ENCODE measurements at regions not wholly inside any gene's neighbourhood (a gene's known extent, or its start where the extent isn't known, plus 50 kb on each side); places are given as distances from the start of the nearest gene placed in this dataset.

DNA sequence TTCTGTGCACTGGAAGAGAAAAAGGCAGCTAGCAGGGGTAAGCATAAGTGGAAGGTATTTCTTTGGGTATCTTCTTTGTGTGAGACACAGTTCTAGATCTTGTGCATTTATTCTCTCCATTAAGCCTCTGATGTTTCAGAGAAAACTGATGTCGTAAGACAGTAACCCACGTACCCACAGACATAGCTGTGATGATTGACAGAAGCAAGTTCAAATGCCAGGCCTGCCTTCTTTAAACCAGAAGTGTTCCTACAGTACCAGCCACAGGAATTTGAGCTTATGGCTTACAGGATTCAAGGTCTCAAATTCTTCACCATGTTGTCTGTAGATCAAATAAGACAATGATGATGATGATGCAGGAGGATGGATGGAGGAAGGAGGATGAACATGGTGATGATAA is 161.4 kb upstream of the KCNJ16 start:
- Histone ChIP-seq H3K4me3 (no peak overlapping the region), H3K27ac (no peak overlapping the region)

DNA sequence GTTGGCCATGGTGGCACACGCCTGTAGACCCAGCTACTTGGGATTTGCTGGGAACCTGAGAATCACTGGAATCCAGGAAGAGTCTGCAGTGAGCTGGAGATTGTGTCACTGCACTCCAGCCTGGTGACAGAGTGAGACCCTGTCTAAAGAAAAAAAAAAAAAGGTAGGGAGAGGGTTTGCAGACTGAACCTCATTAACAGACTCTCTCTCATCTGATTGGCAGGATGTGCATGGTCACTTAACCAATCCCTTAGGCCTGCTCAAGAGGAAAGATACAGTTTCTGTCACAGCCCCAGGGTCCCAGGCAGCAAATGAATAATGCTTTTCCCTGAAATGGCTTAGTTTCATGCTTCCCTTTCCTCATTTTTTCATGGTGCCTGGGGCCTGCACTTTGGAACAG is 160.5 kb upstream of the KCNJ16 start:
- Histone ChIP-seq H3K27ac (no peak overlapping the region), H3K4me3 (no peak overlapping the region)

DNA sequence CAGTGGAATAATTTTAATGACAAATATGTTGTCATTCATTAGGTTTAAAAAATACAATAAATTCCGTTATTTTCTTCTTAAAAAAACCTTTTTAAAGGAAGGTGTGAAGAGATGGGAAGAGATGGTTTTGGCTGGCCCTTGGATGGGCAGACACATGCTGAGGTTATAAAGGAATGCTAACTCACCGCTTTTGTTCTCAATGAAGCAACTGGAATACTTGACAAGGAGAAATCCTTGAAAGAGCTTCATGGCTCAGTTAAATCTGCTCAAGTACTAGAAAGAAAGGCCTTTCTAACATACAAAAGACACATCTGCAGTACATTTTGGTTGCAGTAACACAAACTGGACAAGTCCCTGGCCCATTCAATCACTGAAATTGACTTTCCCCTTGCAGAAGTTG is 158.3 kb upstream of the KCNJ16 start:
- Histone ChIP-seq H3K4me3 (no peak overlapping the region), H3K27ac (no peak overlapping the region)

DNA sequence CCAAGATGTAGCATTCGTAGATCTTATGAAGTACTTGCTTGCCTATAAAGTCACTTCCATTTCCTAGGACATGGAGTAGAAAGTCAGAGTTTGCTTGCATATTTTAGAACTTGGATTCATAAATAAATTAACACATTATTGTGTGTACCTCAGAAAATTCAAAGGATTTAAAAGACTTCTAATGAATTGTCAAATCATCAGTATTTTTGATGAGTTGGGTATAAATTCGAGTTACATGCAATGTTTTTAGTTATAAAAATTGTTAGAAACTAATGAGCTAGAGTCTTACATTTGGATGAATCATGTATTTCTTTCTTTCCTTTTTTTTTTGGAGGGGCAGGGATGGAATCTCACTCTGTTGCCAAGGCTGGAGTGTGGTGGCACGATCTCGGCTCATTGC is 156.9 kb upstream of the KCNJ16 start:
- Histone ChIP-seq H3K27ac (no peak overlapping the region), H3K4me3 (no peak overlapping the region)

DNA sequence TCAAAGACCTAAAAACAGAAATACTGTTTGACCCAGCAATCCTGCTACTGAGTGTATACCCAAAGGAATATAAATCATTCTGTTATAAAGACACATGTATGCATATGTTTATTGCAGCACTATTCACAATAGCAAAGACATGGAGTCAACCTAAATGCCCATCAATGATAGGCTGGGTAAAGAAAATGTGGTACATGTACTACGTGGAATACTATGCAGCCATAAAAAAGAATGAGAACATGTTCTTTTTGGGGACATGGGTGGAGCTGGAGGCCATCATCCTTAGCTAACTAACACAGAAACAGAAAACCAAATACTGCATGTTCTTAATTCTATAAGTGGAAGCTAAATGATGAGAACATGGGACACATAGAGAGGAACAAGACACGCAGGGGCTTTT is 155.2 kb upstream of the KCNJ16 start:
- Histone ChIP-seq H3K4me3 (no peak overlapping the region), H3K27ac (no peak overlapping the region)

DNA sequence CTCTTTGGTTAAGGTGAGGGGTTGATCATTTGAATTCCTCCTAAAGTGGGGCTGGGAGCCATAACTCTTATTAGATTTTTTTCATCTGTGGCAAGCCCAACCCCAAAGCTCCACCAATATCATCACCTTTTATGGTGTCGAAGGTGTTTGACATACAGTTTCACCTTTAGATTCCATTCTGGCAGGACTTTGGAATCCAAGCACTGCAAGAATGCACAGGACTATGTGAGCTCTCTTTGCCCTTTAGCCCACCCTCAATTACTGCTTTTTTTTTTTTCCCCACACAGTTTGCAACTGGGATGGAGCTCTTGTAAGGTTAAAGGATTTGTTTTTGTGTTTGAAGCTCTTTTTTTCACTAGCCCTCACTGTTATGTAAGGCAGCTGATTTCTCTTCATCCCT is 154.0 kb upstream of the KCNJ16 start:
- Histone ChIP-seq H3K27ac (no peak overlapping the region), H3K4me3 (no peak overlapping the region)

DNA sequence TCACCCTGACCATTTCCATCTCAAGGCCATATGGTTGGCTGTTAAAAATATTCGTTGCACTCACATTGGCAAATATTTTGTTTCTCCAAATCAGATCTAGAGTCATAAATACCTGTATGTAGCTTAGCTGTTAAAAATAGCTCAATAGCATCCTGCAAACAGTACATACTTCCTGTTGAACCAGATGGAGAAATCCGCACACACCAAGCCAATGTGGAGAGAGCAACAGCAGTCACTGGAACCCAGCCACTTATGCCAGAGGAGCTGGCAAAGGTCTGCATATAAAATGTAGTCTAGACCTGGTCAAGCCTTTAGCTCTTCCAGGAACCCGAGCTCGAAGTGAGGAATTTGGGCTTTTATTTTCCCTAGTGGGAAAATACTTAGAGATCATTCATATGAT is 146.4 kb upstream of the KCNJ16 start:
- no peak overlapping the region for H3K4me3 ChIP-seq
- H3K27ac ChIP-seq, result no peak overlapping the region

DNA sequence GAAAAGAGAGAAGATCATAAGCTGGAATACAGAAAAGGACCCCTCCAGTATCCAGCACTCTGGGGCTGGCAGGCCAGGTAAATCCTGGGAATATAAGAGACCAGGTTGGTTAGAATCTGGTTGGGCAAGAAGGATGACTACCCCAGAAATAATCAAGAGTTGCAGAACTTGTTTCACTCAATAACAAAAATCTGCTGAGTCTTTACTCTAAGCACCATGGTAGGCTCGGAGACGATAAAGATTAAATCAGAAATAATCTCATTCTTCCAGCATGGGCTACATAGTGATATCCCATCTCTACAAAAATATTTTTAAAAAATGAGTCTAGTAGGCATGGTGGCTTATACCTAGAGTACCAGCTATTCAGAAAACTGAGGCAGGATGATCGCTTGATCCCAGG is 138.0 kb upstream of the KCNJ16 start:
- no peak overlapping the region for H3K27ac ChIP-seq
- H3K4me3 ChIP-seq, result no peak overlapping the region

DNA sequence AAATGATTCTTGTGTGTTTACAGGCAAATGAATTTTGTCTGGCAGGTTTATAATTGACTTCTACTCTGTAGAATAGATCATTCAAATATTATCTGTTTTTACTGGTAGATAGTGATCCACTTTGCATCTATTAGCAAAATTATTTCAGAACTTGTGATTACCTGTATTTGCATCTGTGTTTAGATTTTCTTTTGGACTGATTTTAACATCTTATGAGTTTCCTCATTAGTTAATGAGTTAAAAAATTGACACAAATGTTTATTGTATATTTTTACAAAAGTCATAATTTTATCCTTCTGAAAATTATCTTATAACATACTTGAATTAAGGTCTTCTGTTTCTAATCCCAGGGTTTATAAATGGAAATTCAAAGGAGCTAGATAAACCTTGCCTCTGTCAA is 132.0 kb upstream of the KCNJ16 start:
- Histone ChIP-seq H3K4me3 (no peak overlapping the region), H3K27ac (no peak overlapping the region)

DNA sequence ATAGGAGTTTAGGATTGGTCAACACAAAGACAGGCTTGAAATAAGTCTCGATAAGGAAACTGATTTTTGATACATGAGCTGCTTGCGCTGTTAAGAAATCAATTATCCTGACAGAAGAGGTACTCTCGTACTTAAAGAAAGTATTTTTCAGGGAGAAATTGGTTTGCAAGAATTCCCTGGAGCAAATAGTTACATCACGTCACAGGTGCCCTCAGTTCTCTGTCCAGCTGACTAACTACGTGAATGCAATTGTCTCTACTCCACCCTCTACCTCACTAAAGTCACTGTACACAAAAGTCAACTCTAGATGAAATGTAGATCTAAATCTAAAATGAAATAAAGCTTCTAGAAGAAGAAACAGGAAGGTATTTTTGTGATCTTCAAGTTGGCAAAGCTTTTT is 130.6 kb upstream of the KCNJ16 start:
- H3K4me3 ChIP-seq, result no peak overlapping the region

DNA sequence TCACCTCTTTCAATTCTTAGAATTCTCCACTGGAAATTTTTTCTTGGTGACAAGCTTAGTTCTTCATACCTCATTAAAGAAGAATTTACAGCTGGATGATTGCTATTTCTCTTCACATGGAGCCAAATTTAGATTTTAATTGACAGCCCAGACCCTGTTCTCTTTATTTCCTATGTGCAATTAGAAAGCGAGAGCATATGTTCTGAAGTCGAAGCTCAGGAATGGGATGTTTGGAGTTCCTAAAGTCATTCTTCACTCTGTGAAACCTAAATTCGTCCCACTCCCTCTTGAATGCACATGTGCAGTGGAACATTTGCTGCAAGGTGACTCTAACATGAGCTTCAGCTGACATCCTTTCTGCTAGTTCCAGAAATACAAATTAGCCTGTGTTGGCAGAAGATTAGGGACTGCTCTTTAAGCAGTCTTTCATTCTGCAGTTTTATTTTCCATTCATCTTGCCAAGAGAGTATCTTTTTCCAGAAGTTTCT is 129.3 kb upstream of the KCNJ16 start:
- Histone ChIP-seq H3K4me3 (no peak overlapping the region), H3K27ac (no peak overlapping the region)

More for the DNA sequence above, 130.6 kb upstream of the KCNJ16 start:
- no peak overlapping the region for H3K27ac ChIP-seq

DNA sequence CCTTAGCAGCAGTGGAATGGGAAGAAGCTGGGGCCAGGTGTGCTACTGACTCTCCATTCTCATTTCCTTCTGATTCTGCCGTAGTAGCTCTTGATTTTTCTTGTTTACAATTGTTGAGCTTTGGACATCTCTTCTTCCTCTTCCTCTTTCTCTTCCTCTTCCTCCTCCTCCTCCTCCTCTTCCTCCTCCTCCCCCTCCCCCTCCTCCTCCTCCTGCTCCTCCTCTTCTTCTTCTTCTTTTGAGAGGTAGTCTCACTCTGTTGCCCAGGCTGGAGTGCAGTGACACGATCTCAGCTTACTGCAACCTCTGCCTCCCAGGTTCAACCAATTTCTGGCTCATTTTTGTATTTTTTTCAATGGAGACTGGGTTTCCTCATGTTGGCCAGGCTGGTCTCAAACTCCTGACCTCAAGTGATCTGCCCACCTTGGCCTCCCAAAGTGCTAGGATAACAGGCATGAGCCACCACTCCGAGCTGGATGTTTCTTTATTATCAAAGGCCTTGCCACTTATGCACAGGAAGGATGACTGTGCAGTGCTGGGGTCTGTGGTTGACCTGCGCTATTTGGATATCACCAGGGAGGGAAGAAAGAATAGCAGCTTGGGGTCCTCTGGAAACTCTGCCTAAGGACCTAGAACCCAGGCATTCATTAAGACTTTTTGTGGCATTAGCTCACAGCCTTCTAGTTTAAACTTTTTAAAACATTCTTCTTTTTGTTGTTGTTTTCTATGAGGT is 127.8 kb upstream of the KCNJ16 start:
- Histone ChIP-seq H3K27ac (no peak overlapping the region), H3K4me3 (no peak overlapping the region)

DNA sequence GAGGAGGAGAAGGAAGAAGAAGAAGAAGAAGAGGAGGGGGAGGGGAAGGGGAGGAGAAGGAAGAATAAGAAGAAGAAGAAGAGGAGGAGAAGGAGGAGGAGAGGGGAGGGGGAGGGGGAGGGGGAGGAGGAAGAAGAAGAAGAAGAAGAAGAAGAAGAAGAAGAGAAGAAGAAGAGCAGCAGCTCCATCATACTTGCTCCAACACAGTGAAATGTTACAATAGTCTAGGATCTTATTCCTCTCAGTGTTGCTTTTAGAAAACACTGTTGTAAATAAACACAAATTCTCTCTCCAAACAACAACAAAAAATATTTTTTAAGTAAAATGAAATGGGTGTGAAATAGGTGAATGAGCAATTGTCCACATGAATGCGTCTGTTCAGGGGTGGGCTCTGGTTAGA is 126.6 kb upstream of the KCNJ16 start:
- no peak overlapping the region for H3K27ac ChIP-seq

DNA sequence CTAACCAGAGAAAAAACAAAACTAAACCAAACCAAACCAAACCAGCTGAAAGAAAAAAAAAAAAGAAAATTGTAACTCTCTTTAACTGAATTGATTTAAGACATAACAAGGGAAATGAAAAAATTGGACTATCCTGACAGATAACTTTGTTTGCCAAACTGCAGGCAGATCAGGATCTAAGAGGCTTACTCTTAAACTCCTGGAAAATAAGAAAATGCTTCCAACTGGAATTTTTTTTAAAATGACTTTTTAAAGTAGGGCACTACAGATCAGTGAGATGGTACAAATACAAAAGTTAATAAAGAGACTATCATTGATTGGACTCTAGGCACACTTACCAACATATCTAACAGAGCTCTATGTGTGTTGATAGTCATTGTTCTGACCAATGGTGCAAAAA is 125.5 kb upstream of the KCNJ16 start:
- no peak overlapping the region for H3K4me3 ChIP-seq

More for the DNA sequence above, 126.6 kb upstream of the KCNJ16 start:
- no peak overlapping the region for H3K4me3 ChIP-seq

DNA sequence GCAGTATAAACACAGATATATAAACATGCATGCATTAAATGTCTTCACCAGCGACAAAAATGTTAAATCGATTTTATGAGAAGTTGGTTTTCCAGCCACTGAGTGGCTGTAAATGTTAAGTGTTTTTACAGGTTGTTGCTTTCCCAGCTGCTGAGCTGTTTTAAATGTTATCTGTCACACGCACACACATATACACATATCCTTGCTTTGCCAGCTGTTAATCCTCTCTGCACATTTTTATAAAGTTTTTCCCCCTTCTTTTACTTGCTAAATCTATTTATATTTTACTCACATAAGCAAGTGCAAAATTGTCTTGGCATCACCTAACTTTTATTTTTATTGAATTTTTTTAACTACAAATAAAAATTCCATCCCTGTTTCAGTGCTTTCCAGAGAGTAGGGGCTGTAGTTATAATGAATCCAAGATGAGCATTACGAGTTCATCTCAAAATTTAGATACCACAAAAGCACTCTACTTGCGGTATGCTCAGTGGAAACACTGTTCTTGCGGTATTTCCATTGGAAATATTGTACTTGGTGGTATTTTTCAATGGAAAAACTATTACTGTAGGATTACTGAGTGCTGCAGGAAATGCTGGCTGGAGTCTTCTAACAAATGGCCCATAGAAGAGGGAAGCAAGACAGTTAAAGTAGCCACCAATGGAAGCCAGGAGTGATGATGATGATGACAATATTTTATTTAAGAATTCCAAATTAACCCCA is 124.9 kb upstream of the KCNJ16 start:
- Histone ChIP-seq H3K27ac (no peak overlapping the region), H3K4me3 (no peak overlapping the region)

More for the DNA sequence above, 125.5 kb upstream of the KCNJ16 start:
- H3K27ac ChIP-seq, result no peak overlapping the region

DNA sequence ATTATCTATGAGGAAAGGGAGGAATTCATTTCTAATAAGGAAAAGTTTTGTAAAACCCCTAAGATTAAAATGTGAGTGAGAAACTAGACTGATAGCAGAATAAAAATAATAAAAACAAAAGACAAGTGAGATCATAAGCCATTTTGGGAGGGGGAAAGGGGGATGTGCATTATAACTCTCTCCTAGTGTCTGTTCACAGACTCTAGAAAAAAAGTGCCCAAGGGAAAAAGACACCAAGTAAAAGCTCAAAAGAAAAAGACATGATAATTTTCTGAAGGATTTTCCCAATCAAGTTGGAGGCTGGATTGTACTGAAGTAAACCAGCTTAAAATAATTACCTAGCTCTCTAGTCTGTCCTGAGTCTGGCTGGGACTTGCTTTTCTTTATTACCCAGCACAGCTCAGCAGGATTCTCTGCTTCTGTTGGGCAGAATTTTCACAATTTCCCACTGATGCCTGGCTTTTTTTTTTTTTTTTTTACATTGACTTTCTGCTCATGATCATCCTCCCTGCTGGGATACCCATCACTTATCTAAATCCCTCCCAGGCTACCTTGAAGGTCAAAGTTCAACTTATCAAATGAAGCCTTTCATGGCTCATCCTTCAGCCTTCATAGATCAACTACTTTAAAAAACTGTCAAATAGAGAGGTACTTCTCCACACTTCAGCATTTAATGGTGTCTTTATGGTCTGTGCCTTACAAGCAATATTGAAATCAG is 124.2 kb upstream of the KCNJ16 start:
- Histone ChIP-seq H3K4me3 (no peak overlapping the region), H3K27ac (no peak overlapping the region)

DNA sequence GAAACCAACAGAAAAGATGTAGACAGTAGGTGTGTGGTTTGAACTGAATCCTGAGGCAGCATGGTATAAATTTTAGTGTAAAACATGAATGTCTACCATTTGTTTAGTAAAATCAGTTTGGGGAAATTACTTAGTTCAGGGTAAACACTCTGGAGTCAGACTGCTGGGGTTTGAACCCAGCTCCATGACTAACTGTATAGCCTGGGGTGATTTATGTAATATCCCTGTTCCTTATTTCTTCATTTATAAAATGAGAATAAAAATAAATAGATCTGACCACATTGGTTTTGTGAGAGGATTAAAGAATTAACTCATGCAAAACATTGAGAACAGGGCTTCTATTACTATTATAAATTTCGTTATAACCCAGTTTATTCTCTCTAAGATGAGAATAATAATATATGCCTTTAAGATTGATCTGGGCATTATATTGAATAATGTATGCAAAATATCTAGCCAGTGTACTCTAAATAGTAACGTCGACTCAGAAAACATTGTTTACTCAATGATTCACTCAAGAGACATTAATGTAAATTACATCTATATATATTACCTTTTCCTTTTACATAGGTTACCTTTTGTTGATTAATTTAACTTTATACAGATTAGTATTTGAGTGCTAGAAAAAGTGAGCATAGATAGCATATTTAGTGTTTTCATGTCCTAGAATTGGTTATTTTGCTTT is 120.6 kb upstream of the KCNJ16 start:
- Histone ChIP-seq H3K27ac (no peak overlapping the region), H3K4me3 (no peak overlapping the region)

DNA sequence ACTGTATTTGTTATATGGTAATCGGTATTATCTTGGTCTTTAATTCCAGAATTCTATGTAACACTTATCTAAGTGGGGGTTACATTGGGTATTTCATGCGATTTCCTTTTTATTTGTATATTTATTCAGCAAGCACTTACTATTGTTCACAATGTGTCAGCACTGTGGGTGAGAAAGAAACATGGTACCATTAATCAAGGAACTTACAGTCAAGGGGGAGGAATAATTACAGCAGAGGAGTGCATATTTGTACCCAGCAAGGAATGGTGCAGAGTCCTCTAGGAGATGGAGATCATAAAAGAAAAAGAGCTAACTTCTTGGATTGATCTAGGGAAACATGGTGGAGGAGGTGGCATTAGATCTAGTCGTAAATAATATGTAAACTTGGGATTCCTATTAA is 117.0 kb upstream of the KCNJ16 start:
- H3K27ac ChIP-seq, result no peak overlapping the region
- no peak overlapping the region for H3K4me3 ChIP-seq

DNA sequence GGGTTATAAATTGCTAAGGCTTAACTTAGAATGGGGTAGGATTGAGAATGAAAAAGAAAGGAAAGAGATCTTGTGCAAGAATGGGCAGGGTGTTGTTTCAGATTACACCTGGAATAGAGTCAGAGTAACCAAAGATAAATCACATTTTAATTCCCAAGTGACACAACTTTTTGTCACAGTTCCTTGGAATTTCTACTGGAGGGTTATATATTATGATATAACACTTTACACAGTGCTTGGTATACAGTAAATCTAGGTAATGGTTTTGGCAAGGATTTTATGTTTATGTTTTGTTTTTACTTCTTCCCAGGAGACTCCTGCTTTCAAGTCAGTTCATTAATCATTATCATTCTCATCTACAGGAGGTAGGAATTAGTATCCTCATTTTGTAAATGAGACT is 115.7 kb upstream of the KCNJ16 start:
- H3K27ac ChIP-seq, result no peak overlapping the region
- H3K4me3 ChIP-seq, result no peak overlapping the region

DNA sequence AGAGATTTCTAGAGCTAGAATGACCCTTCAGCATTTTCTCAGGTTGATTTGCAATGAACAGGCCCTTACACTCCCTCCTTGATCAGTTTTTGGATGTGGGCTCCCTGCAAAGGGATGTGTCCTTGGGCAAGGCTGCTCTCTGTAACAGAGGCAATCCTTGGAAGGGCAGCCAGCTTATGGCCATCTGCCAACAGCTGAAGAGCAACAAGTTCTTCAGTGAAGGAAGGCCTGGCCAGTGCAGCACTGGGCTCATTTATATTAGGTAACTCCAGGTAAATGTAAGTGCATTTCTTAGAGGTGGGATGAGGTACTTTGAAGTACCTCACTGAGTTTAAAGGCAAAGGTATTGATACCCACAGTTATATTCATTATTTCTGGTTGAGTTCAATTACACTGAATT is 114.3 kb upstream of the KCNJ16 start:
- Histone ChIP-seq H3K4me3 (no peak overlapping the region), H3K27ac (no peak overlapping the region)
